SK-N-MC (cell line): ENCODE measurements at regions not wholly inside any gene's neighbourhood (a gene's known extent, or its start where the extent isn't known, plus 50 kb on each side); places are given as distances from the start of the nearest gene placed in this dataset.

Experiments used
- EZH2 ChIP-seq: fragments of 200-600 bp; sonication (generic); IDR thresholded peaks from one replicate; pipeline ENCODE4 v1.6.1; 2017; ENCODE audit warnings: antibody characterized with exemption
- FOXP2 ChIP-seq: optimal IDR thresholded peaks from 2 replicates; pipeline ENCODE3; 2011; ENCODE audit warnings: mild to moderate bottlenecking, moderate library complexity; ENCODE audit not compliant: insufficient read depth; ENCODE audit errors: extremely low read length, control extremely low read depth
- POLR2AphosphoS5 ChIP-seq: IDR thresholded peaks from 2 replicates; pipeline ENCODE4 v1.6.1; 2012; ENCODE audit warnings: mild to moderate bottlenecking, low read depth, low read length, borderline replicate concordance

GRCh38 chr18:78495550-78495949, 484.1 kb upstream of the SALL3 start:
- TF ChIP-seq EZH2 (no peak), POLR2AphosphoS5 (no peak), FOXP2 (no peak)
